Peyer's patch (tissue), 4 donors: ENCODE measurements at regions not wholly inside any gene's neighbourhood (a gene's known extent, or its start where the extent isn't known, plus 50 kb on each side); places are given as distances from the start of the nearest gene placed in this dataset.
"Not testable (repeated sequence)": the region's sequence is repeated elsewhere in the genome, so short reads cannot be mapped to it uniquely, and the experiment has no call there.

Experiments
- DNase-seq, 3 donors: peaks; one replicate each; pipeline ENCODE4 v3.0.0-alpha.2; 2017 to 2019
- H3K27ac ChIP-seq, 4 donors: fragments of 200-600 bp; sonication (generic); one replicate each; pipeline ENCODE4 v1.5.1; 2016 to 2019
- H3K27me3 ChIP-seq, 2 donors: fragments of 200-600 bp; sonication (generic); one replicate each; pipeline ENCODE4 v1.5.1; 2019
- H3K36me3 ChIP-seq, 3 donors: fragments of 200-600 bp; sonication (generic); one replicate each; pipeline ENCODE4 v1.5.1; 2016 to 2019
- H3K4me1 ChIP-seq, 4 donors: fragments of 200-600 bp; sonication (generic); one replicate each; pipeline ENCODE4 v1.5.1; 2016 to 2019
- H3K4me3 ChIP-seq, 4 donors: fragments of 200-600 bp; sonication (generic); 1 replicate in 3 of 4; 2 replicates in 1 of 4; pipeline ENCODE4 v1.5.1; 2016 to 2019; ENCODE audit warnings: mild to moderate bottlenecking in 1 of 4
- H3K9me3 ChIP-seq, 4 donors: fragments of 200-600 bp; sonication (generic); one replicate each; pipeline ENCODE4 v1.5.1; 2016 to 2019; ENCODE audit warnings: mild to moderate bottlenecking in 1 of 4
- CTCF ChIP-seq, 6 experiments: fragments of 450-650 bp in 4 of 6; fragments of 200-600 bp in 2 of 6; sonication (generic) in 1 of 6; IDR thresholded peaks; one replicate each; pipeline ENCODE4 v1.5.1; 2017 to 2019; ENCODE audit warnings: antibody characterized with exemption in 6 of 6, mild to moderate bottlenecking in 3 of 6, moderate library complexity in 1 of 6
- POLR2A ChIP-seq, 2 donors: fragments of 450-650 bp; IDR thresholded peaks; one replicate each; pipeline ENCODE4 v1.5.1; 2017; ENCODE audit warnings: antibody characterized with exemption in 2 of 2, mild to moderate bottlenecking in 2 of 2, moderate library complexity in 2 of 2

GRCh38 chr7:63856466-63856865, 142.2 kb upstream of the ZNF722 start:
- H3K27me3 ChIP-seq, H3K27ac ChIP-seq, DNase-seq, H3K36me3 ChIP-seq, H3K4me3 ChIP-seq, H3K4me1 ChIP-seq: not testable (repeated sequence)
- peaks cover 0 to 20% (median 0%) of the 10 kb centered on the region in 4 donors for H3K9me3 ChIP-seq

GRCh38 chr7:63867127-63867526, 131.5 kb upstream of the ZNF722 start:
- TF ChIP-seq POLR2A (IDR thresholded peaks at IDR 0.05) = no peak
- no peak for TF ChIP-seq CTCF (IDR thresholded peaks at IDR 0.05)
- no peak overlapping the region for H3K4me3 ChIP-seq
- no peak for DNase-seq
- no peak overlapping the region for H3K27ac ChIP-seq
- no peaks in the 10 kb centered on the region for H3K27me3 ChIP-seq
- H3K4me1 ChIP-seq = no peaks in the 10 kb centered on the region
- H3K36me3 ChIP-seq = no peaks in the 10 kb centered on the region
- peaks cover 0 to 21% (median 3%) of the 10 kb centered on the region in 4 donors for H3K9me3 ChIP-seq

- H3K27me3 ChIP-seq, H3K4me3 ChIP-seq, H3K36me3 ChIP-seq, H3K27ac ChIP-seq, DNase-seq, H3K4me1 ChIP-seq: not testable (repeated sequence)
- H3K9me3 ChIP-seq = peaks cover 0 to 72% (median 8%) of the 10 kb centered on the region in 4 donors
Observed at GRCh38 chr7:63874242-63874641, 124.4 kb upstream of the ZNF722 start.

- DNase-seq = no peak
- Histone ChIP-seq H3K4me3 (no peak overlapping the region), H3K4me1 (no peaks in the 10 kb centered on the region), H3K27ac (no peak overlapping the region), H3K27me3 (no peaks in the 10 kb centered on the region), H3K36me3 (no peaks in the 10 kb centered on the region), H3K9me3 (peaks cover 0 to 80% (median 19%) of the 10 kb centered on the region in 4 donors)
- TF ChIP-seq POLR2A (IDR thresholded peaks at IDR 0.05) = no peak
- TF ChIP-seq CTCF (IDR thresholded peaks at IDR 0.05) = no peak
Observed at GRCh38 chr7:63876707-63877322, 121.8 kb upstream of the ZNF722 start.

GRCh38 chr7:63887031-63887430, 111.6 kb upstream of the ZNF722 start:
- DNase-seq = no peak
- no peaks in the 10 kb centered on the region for H3K27me3 ChIP-seq
- H3K36me3 ChIP-seq = no peaks in the 10 kb centered on the region
- H3K9me3 ChIP-seq = peaks cover 0 to 28% (median 13%) of the 10 kb centered on the region in 4 donors
- no peaks in the 10 kb centered on the region for H3K4me1 ChIP-seq
- no peak overlapping the region for H3K27ac ChIP-seq
- TF ChIP-seq POLR2A (IDR thresholded peaks at IDR 0.05) = no peak
- TF ChIP-seq CTCF (IDR thresholded peaks at IDR 0.05) = no peak
- no peak overlapping the region for H3K4me3 ChIP-seq

GRCh38 chr7:63899691-63900393, 98.8 kb upstream of the ZNF722 start:
- peak overlapping the region in 2 of 4 donors; percentile 52 to 64 for H3K27ac ChIP-seq
- TF ChIP-seq CTCF (IDR thresholded peaks at IDR 0.05) (no peak), POLR2A (IDR thresholded peaks at IDR 0.05) (no peak)
- peak overlapping the region; percentile 35 to 71 (median 46) for H3K4me3 ChIP-seq
- peaks cover 0 to 9% (median 0%) of the 10 kb centered on the region in 4 donors for H3K4me1 ChIP-seq
- H3K27me3 ChIP-seq = no peaks in the 10 kb centered on the region
- DNase-seq = peak; percentile 50 to 78 (median 78)
- no peaks in the 10 kb centered on the region for H3K36me3 ChIP-seq
- peaks cover 0 to 9% (median 4%) of the 10 kb centered on the region in 4 donors for H3K9me3 ChIP-seq
